ENCODE measurements at regions not wholly inside any gene's neighbourhood (a gene's known extent, or its start where the extent isn't known, plus 50 kb on each side); places are given as distances from the start of the nearest gene placed in this dataset.

GRCh38 chr3:162192340-162193029 lies 695.9 kb downstream of the OTOL1 start:
- no peak for TF ChIP-seq CTCF (IDR thresholded peaks at IDR 0.05)
- no peak for TF ChIP-seq POLR2A (IDR thresholded peaks at IDR 0.05)

Measured in gastroesophageal sphincter (tissue), 3 donors.